Stimulated activated CD4-positive, alpha-beta T cell treated with anti-CD3 and anti-CD28 coated beads, Interleukin-4, amount 100 ng/mL, for 48 hours (primary cell): ENCODE measurements at regions not wholly inside any gene's neighbourhood (a gene's known extent, or its start where the extent isn't known, plus 50 kb on each side); places are given as distances from the start of the nearest gene placed in this dataset.

Experiments used
- DNase-seq, 2 donors: peaks; one replicate each; pipeline ENCODE4 v3.0.0-alpha.2; 2020; ENCODE audit warnings: low read depth in 2 of 2

GRCh38 chr2:235140801-235141081 is 188.9 kb downstream of the SH3BP4 start:
- DNase-seq = no peak

GRCh38 chr2:235141411-235142128 is 189.8 kb downstream of the SH3BP4 start:
- DNase-seq = no peak

- DNase-seq = no peak
These were observed 190.8 kb downstream of the SH3BP4 start for GRCh38 chr2:235142601-235143000.

DNA sequence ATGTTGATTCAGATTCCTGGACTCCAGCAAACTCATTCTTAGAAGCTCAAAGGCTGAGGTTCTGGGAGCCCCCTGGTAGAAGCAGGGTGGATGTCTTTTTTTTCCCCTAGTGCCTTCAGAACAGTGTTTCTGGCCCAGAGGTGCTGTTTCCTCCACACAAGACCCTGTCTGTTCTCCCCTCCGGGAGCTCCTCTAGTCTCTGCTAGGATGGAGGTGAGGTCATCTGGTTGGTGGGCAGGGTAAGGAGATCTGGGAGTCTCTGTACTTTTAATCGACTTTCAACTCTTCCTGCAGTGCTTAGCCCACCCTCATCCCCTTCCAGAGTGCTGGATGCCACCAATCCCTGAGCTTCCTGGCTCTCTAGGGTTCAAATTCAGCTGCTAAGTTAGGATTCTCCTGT is 192.0 kb downstream of the SH3BP4 start:
- no peak for DNase-seq

DNA sequence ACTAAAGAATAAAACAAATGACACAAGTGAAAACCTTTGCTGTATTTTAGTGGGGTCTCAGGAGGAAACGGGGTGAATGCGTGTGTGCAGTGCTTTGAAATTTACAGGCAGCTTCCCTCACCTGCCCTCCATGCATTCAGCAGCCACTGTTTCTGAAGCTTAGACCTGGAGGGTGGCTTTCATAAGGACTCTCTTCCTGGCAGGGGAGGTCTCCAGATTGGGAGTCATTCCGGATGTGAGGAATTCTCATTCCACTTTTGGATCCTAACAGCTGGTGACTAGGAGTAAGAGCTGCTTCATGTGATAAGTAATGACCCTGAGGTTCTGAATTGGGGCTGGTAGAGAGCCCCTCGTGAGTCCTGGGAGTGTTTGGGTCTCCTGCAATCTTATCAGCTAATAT is 192.5 kb downstream of the SH3BP4 start:
- DNase-seq = no peak

DNA sequence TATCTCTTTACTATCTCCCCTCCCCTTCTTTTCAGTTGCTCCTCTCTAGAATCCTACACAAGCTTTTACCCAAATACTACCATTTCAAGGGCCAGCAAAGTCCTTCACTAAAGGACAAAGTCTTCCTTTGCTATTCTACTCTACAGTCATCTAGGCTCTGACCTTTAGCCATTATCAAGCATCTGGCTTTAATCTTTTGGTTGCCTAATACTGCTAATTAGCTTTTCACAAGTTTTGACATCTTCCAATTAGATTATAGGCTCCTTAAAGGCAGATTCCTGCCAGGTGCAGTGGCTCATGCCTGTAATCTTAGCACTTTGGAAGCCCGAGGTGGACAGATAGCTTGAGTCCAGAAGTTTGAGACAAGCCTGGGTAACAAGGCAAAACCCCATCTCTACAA is 194.4 kb downstream of the SH3BP4 start:
- no peak for DNase-seq

GRCh38 chr2:235146871-235147565 is 195.2 kb downstream of the SH3BP4 start:
- DNase-seq = no peak

- DNase-seq = no peak
These were observed 196.7 kb downstream of the SH3BP4 start for GRCh38 chr2:235148201-235149170.

DNA sequence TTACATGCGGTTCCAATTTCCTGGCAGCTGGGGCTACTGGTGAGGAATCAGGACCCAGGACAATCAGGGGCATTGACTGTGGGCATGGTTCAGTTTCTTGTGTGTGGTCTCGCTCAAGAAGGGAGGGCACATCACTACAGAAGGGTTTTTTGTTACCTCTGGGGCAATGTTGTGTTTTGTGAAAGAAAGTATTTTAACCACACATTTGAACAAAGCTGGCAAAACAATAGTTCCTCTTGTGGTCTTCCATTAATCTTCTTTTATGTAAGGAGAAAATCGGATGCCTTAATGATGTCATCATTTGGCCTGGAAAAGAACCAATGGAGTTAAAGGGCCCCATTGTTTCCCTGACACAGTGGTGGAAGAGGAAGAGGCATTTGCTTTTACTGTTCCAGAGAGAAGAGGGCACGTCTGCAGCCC is 197.4 kb downstream of the SH3BP4 start:
- DNase-seq = no peak

DNA sequence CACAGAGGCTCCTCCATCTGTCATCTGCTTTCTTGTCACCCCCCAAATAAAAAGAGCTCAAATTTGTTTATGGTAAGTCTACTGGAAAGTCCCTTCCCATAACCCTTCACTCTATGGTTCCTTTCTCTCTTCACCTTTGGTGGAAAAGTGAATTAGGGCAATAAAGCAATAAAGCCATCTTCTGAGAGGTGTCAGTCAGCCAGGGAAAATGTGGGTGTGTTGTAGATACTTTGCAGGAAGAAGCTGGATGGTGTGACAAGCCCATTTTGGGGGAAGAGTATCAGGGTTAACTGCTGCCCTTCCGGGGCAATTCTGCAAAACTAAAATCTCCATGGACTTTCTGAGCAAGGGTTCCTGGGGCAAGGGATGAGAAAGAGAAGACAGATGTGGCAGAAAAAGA is 197.9 kb downstream of the SH3BP4 start:
- no peak for DNase-seq

GRCh38 chr2:235151152-235151551 is 199.3 kb downstream of the SH3BP4 start:
- DNase-seq = no peak

- no peak for DNase-seq
These were observed 203.3 kb downstream of the SH3BP4 start for GRCh38 chr2:235155163-235155562.

GRCh38 chr2:235156055-235156454 is 204.2 kb downstream of the SH3BP4 start:
- no peak for DNase-seq

- no peak for DNase-seq
These were observed 206.1 kb downstream of the SH3BP4 start for GRCh38 chr2:235157746-235158482.

GRCh38 chr2:235160281-235160810 is 208.5 kb downstream of the SH3BP4 start:
- DNase-seq = no peak

DNA sequence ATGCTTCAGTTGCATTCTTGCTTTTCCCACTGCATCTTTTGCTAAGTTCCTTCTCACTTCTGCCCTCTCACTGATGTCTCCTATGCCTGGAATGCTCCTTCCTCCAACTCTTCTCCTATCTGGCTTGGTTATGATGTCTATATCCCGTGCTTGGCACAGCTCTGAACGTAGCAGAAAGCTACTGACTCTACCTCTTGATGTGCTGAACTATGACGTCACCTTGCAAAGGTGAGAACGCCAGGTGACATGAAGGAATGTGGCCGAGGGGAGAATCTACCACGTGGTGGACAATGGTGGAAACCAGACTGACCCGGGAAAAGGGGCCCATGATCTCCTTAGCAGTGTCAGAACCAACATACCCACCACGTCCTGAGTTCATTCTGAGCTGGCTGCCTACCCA is 209.7 kb downstream of the SH3BP4 start:
- no peak for DNase-seq

- no peak for DNase-seq
These were observed 210.4 kb downstream of the SH3BP4 start for GRCh38 chr2:235162082-235162836.

- DNase-seq = no peak
These were observed 211.0 kb downstream of the SH3BP4 start for GRCh38 chr2:235162837-235163197.

DNA sequence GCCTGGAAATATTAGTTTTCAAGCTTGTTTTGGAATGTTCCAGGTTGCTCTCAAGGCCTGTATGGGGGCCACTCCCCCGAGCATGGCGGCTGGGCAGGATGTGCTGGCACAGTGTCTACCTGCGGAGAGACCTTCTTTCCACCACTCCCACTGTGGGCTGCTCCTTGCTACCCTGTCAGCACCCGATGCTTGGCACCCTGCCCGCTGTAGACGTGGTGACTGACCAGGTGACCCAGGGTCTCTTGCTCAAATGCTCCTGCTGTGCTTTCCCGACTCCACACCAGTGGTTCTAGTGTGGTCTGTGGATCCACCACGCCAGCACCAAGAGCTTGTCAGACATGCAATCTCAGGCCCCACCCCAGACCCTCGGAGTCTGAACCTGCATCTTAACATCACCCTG is 213.3 kb downstream of the SH3BP4 start:
- DNase-seq = no peak

- DNase-seq = no peak
These were observed 213.8 kb downstream of the SH3BP4 start for GRCh38 chr2:235165631-235166030.
